LNCaP clone FGC (cell line): ENCODE measurements at regions not wholly inside any gene's neighbourhood (a gene's known extent, or its start where the extent isn't known, plus 50 kb on each side); places are given as distances from the start of the nearest gene placed in this dataset.

Experiments
- DNase-seq: peaks from one replicate; pipeline ENCODE4 v3.0.0-alpha.2; 2011; ENCODE audit warnings: low read depth
- H3K4me3 ChIP-seq: 2 replicates; pipeline ENCODE4 v1.5.1; 2011; ENCODE audit warnings: mild to moderate bottlenecking, low read depth, low read length, control low read depth
- CTCF ChIP-seq: IDR thresholded peaks from 2 replicates; pipeline ENCODE4 v1.5.1; 2012; ENCODE audit warnings: mild to moderate bottlenecking; ENCODE audit not compliant: control insufficient read depth, insufficient read depth; ENCODE audit errors: extremely low read depth

GRCh38 chr1:87240661-87241285, 87.9 kb upstream of the LMO4 start:
- TF ChIP-seq CTCF: no peak
- DNase-seq: no peak
- H3K4me3 ChIP-seq: no peak overlapping the region

GRCh38 chr1:87242445-87243185, 86.1 kb upstream of the LMO4 start:
- DNase-seq: no peak

GRCh38 chr1:87243573-87243972, 85.1 kb upstream of the LMO4 start:
- no peak for DNase-seq
- no peak overlapping the region for H3K4me3 ChIP-seq
- TF ChIP-seq CTCF: no peak

More at GRCh38 chr1:87242445-87243185, 86.1 kb upstream of the LMO4 start:
- no peak for TF ChIP-seq CTCF
- H3K4me3 ChIP-seq: no peak overlapping the region

- DNase-seq: no peak
- no peak overlapping the region for H3K4me3 ChIP-seq
- no peak for TF ChIP-seq CTCF
Measured at GRCh38 chr1:87246436-87246835, 82.2 kb upstream of the LMO4 start.

- no peak for DNase-seq
Measured at GRCh38 chr1:87249803-87250202, 78.9 kb upstream of the LMO4 start.

GRCh38 chr1:87250336-87250735, 78.3 kb upstream of the LMO4 start:
- no peak for TF ChIP-seq CTCF
- DNase-seq: no peak
- H3K4me3 ChIP-seq: no peak overlapping the region

More at GRCh38 chr1:87249803-87250202, 78.9 kb upstream of the LMO4 start:
- TF ChIP-seq CTCF: no peak
- no peak overlapping the region for H3K4me3 ChIP-seq
